ENCODE measurements at regions not wholly inside any gene's neighbourhood (a gene's known extent, or its start where the extent isn't known, plus 50 kb on each side); places are given as distances from the start of the nearest gene placed in this dataset.

DNA sequence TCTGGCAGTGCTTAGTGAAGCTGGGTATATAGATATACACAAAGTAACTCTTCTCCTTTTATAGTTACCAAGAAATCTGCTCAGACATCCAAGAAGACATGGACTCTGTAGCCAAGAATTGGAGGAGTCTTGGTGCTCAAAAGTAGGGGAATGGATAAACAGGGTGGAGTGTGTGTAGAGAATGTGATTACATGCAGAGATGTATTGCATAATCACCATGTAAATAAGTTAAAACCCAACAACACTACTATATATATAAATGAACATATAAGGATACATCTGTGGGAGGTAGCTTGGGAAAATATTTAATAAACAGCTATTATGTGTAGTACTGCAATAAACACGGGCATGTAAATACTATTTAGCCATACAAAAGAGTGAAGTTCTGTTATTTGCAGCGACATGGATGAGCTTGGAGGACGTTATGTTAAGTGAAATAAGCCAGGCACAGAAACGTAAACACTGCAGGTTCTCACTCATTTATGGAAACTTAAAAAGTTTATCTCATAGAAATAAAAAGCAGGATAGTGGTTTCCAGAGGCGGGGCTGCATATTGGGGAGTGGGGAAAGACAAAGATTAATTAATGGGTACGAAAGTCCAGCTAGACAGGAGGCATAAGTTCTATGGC lies 207.5 kb downstream of the TENT4A start:
- no peak for DNase-seq (ENCODE audit: low read depth)

- no peak for DNase-seq (ENCODE audit: low read depth)
Observed at GRCh38 chr5:6926491-6927038, 213.3 kb downstream of the TENT4A start.

DNA sequence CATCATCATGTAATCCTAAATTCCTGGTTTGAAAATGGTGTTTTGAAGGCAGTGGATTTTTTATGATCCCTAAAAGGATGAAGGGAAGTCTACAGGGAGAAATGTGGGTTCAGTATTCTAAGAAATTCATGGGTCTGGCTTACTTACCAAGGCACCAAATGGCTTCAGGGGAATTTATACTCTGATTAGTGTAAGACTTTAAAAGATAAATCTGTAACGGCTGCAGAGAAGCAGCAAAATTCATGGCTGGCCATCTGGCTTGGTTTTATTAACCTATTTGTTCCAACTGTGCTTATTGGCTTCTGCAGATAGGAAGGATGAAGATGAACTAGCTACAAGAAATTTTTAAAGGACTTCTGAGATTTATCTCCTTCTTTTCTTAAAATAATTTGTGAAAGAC lies 222.8 kb downstream of the TENT4A start:
- no peak for DNase-seq (ENCODE audit: low read depth)

DNA sequence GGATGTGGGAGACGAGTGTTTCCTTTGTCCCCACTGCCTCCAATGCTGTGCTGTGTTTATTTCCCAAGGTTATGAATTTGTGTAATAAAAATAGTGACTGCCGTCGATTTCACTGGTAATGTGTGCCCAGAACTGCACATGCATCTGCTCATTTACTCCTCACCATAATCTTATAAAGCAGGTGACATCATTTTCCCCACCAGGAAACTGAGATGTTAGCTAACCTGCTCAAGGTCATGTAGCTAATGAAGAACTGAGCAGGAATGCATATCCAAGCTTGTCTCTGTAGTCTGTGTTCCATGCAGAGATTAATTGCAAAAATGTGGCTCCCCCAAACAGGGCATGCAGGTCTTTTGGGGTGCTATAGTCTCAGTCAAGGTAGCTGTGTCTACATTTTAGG lies 224.4 kb downstream of the TENT4A start:
- DNase-seq (ENCODE audit: low read depth) = no peak

- DNase-seq (ENCODE audit: low read depth) = no peak
Observed at GRCh38 chr5:6941631-6942030, 228.4 kb downstream of the TENT4A start.

GRCh38 chr5:6943197-6944112 lies 230.2 kb downstream of the TENT4A start:
- no peak for DNase-seq (ENCODE audit: low read depth)

- DNase-seq (ENCODE audit: low read depth) = no peak
Observed at GRCh38 chr5:6948562-6948961, 235.3 kb downstream of the TENT4A start.

- no peak for DNase-seq (ENCODE audit: low read depth)
Observed at GRCh38 chr5:6949230-6949629, 236.0 kb downstream of the TENT4A start.

GRCh38 chr5:6950250-6950649 lies 237.0 kb downstream of the TENT4A start:
- DNase-seq (ENCODE audit: low read depth) = peak; percentile 3

GRCh38 chr5:6950860-6951259 lies 237.6 kb downstream of the TENT4A start:
- DNase-seq (ENCODE audit: low read depth) = no peak

DNA sequence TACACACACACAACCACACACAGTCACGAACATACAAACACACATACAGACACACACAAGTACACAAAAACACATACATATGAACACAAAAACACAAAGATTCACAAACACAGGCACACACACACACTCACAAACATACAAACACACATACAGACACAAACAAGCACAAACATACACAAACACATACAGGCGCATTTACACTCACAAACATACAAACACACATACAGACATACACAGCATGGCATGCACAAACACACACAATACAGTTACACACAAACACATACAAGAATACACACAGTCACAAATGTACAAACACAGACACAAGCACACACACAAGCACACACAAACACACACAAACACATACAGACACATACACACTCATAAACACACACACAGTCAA lies 247.9 kb downstream of the TENT4A start:
- DNase-seq (ENCODE audit: low read depth) = no peak

- no peak for DNase-seq (ENCODE audit: low read depth)
Observed at GRCh38 chr5:6961837-6962635, 248.8 kb downstream of the TENT4A start.

- DNase-seq (ENCODE audit: low read depth) = no peak
Observed at GRCh38 chr5:6976971-6977370, 263.7 kb downstream of the TENT4A start.

- no peak for DNase-seq (ENCODE audit: low read depth)
Observed at GRCh38 chr5:6979061-6979460, 265.8 kb downstream of the TENT4A start.

- DNase-seq (ENCODE audit: low read depth) = no peak
Observed at GRCh38 chr5:6989230-6989629, 276.0 kb downstream of the TENT4A start.

DNA sequence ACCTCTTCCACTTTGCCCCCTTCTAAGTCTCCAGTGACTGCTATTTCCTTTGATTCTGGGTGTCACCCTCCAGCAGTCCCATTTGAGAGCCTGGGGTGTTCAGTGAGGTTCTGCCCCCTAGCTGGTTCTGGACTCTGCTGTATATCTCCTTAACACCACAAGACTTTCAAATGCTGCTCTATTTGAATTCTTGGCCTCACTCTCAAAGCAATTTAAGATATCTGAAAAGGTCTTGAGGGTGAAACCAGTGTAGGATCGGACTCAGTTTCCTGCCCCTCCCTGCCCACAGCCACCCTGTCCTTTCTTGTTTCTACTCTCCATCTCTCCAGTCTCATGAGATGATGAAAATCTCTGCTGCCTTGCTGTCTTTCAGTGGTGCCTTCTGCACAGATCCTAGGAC lies 280.9 kb downstream of the TENT4A start:
- DNase-seq (ENCODE audit: low read depth) = no peak

GRCh38 chr5:6995115-6995514 lies 281.9 kb downstream of the TENT4A start:
- DNase-seq (ENCODE audit: low read depth) = no peak

- no peak for DNase-seq (ENCODE audit: low read depth)
Observed at GRCh38 chr5:7000310-7000709, 287.1 kb downstream of the TENT4A start.

DNA sequence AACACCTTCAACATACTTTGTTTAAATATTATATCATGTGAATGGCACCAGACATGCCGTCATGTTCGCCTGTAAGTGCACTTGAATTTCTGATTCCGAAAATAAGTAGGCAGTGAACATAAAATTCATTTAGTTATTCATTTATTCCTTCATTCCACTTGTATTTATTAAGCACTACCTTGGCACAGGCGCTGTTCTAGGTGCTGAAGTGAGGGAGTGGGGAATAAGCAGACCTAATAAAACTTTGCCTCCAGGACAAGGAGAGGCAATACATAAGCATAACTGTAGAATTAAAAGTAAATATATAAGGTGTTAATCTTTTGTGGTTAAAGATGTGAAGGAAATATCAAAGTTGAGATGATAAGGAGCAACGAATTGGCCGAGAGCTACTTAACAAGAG lies 297.4 kb downstream of the TENT4A start:
- DNase-seq (ENCODE audit: low read depth) = no peak

GRCh38 chr5:7012057-7012456 lies 298.8 kb downstream of the TENT4A start:
- no peak for DNase-seq (ENCODE audit: low read depth)

DNA sequence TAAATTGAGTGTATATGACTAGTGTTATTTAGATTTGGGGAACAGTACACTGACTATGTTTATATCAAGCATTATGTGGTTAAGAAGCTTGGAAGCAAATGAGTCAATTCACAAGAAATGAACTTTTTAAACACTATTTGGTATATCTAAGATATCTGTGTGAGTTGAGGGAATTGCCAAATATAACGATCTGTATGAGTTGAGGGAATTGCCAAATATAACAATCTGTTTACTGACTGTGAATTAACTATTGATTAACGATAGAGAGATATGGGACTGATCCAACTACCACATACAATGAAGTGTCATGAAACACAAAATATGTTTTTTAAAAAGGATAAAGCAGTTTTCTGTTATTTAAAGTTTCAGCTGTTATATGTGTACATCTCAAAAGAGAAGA lies 301.4 kb downstream of the TENT4A start:
- no peak for DNase-seq (ENCODE audit: low read depth)

- no peak for DNase-seq (ENCODE audit: low read depth)
Observed at GRCh38 chr5:7015586-7016256, 302.5 kb downstream of the TENT4A start.

Measured in ELR (cell line).